IPS DF 4.7 (cell line): ENCODE measurements at regions not wholly inside any gene's neighbourhood (a gene's known extent, or its start where the extent isn't known, plus 50 kb on each side); places are given as distances from the start of the nearest gene placed in this dataset.

Experiments used
- DNase-seq: peaks from one replicate; pipeline ENCODE4 v3.0.0-alpha.2; 2013; ENCODE audit warnings: low spot score; ENCODE audit errors: extremely low read depth

DNA sequence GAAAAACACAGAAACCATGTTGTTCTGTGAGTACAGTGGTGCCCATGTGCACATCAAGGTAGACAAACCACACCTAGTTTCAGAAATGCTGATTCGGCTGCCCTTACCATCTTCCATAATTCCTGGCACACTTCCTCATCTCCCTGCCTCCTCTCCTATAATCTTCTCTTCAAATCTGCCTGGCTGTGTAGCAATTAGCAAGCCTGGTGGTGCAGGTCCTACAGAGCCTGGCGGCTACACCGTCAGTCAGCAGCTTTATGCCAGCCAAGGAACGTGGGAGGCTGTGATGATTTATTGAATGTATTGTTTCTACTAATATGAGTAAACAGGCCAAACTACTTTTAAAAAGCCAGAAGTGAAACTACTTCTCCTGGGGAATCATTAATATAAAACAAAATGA lies 106.8 kb downstream of the SEMA6D start:
- DNase-seq: no peak

DNA sequence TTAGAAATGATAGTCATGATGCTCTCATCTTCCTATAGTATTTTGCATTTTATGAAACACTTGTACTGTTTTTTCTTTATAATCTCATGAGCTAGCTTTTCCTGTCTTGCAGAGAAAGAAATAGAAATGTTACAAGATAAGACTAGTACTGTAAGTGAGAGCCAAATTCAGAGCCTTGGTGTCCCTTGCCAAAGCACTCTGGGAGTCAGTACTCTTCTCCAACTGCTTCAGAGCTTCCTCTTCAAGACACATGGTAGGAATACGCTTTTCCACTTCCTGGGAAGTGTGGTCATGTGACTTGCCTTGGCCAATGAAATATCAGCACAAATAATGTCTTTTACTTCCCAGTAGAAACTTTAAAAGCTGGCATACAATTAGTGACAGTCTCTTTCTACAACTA lies 112.4 kb downstream of the SEMA6D start:
- no peak for DNase-seq

DNA sequence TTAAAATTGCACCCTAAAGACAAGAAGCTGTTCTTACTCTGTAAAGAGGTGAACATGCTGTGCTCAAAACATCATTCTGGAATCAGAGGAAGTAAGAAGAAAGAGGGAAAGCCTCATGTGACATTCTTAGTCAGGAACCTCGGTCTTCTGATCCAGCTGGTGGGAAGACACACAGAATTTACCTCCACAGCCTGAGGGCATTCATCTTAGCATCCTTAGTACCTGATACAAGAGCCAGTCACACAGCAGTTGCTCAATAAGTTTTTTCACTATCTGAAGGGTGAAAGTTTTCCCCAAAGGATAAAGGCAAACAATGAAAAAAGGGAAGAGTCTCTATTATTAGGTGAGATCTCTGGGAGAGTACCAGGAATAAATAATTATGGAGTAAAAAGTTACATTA lies 116.8 kb downstream of the SEMA6D start:
- no peak for DNase-seq

DNA sequence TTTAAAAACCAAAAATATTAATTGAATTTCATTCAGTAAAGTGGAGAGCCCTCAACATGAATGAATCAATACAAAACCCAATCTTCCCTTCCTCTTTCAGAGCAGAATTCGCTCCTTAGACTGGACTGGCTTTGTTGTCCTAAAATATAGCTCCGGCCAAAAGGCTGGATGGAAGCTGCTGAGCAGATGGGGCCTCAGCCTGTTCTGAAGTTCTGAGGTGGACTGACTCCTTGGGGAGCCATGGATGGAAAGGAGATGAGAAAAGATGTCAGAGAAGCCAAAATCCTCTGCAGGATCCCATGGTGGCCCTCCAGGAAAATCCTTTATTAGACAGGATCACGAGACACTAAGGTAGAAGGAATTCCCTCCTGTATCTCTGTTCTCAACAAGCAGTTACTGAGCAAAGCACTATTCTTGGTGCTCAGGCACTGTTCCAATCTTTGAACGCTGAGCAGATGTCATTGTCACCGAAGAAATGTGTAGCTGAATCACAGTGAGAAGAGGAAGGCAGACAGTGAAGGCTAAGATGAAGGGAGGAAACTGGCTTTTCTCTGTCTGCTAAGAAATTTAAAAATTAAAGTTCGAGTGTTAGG lies 122.0 kb downstream of the SEMA6D start:
- DNase-seq: no peak

DNA sequence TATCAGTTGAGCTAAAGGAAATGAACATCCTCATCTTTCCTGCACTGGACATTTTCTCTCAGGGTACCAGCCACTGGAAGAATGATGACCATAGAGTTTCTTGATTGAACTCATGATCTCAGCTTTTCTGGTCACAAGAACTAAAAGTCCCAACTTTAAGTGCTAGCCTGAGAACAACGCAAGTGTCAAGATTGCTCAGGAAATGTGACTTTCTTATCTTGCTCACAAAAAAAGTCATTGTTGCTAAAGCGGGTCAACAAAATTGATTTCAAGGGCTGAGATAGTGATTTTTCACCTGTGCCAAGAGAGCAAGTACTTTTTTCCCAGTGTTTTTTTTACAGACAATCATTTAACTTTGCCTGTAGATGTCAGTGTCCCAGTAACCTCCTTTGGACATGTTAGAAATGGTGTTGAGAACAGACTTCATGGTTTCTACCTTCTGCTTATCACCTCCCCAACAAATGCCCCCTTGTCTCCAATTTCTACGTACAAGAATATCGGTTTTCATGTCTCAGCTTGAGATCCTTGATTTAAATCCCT lies 125.9 kb downstream of the SEMA6D start:
- DNase-seq: no peak

DNA sequence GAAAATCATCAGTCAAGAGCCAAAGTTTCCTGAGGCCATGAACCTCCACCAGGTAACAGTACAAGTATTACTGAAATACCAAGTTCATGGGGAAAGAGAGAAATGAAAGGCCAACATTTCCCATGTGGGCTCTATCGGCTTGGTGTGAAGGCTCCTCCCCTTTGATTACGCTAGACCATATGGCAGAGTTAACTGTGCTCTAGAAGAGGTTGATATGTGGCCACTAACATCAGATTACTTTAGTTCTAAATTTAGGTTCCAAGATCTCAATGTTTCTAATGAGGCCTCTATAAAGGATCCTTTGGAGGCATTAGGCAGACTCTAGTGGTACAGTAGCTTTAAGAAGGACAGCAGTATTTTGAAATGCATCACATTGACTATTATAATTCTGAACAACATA lies 127.1 kb downstream of the SEMA6D start:
- DNase-seq: no peak

DNA sequence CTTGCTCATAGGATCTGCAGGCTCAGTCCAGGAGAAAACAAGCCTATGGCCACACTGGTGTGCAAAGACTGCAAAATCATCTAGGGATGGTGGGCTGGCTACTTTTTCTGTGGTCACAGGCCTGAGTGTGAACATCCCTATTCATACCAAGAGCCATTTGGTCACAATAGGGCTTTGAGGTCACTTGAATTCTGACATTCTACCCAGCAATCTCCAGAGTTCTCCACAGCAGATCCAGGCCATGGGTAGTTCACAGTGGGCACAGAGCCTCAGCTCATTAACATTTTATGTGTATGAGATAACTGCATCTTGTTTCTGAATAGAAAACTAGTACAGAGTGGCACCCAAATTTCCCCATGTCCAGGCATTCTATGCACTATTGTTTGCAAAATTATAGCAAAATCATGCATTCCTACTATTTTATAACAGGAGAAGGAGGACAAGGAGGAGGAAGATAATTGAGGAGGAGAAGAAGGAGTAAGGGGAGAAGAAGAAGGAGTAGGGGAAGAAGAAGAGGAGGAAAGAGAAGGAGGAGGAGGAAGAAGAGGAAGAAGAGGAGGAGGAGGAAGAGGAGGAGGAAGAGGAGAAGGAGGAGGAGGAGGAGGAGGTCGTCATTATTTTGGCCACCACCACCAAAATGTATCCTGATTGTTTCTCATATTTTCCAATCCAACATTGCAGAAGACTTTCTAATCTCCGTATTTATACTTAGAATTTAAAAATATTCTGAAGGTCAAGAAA lies 129.0 kb downstream of the SEMA6D start:
- DNase-seq: no peak

DNA sequence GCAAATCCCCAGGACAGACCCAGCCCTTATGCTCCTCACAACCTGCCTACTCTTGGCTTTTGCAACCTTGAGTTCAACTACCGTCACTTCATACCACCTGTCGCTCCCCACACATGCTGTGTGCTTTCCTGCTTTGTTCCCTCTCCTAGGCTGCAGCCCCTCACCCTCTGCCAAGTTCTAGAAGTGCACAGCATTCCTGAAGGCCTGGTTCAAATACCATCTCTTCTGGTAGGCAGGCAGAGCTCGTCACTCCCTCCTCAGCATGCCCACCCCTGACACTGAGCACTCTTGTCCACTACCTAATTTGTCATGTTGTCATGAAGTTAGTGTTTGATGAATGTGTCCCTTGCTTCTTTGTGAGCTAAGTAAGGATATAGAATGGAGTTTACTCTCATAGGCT lies 129.6 kb downstream of the SEMA6D start:
- DNase-seq: no peak

DNA sequence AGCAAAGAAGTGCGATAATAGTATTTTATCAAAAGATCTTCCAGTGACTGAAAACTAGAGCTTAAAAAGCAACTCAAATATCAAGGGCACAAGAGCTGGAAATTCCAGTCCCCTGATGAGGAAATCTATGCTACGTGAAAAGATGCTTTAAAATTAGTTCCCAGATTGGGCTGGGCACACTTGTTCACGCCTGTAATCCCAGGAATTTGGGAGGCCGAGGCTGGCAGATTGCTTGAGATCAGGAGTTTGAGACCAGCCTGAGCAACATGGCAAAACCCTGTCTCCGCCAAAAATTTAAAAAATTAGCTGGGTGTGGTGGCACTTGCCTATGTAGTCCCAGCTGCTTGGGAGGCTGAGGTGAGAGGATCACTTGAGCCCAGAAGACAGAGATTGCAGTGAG lies 138.8 kb downstream of the SEMA6D start:
- DNase-seq: no peak

DNA sequence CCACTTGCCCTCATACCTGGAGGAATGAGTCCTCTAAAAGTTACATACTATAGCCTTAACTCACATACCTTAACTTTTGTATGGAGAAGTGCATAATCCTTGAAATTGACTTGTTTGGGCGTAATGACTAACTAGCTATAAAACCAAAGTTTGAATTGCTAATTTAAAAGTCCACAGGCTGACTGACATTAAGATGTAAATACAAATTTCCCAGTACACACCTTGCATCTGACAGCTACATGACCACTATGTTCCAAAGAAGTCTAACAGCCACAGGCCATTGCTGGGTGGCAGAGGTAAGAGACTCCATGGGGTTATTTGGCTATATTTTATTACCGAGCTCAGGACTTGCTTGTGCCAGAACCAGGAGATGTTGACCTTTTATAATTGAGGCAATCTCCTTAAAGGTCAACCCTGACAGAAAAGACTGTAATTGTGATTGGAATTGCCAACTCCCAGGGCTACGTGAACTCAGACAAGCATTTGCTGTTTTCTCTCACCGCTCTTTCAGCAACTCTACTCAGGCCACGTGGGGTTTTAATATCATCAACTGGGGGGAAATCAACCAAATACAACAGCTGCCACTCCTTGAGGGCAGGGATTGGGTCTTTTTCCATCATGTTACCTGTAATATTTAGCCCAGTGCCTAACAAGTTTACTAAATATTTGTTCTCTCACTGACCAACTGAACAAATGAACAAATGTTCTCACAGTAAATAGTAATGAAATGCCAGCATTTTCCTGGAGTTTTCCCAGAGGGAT lies 139.9 kb downstream of the SEMA6D start:
- no peak for DNase-seq

DNA sequence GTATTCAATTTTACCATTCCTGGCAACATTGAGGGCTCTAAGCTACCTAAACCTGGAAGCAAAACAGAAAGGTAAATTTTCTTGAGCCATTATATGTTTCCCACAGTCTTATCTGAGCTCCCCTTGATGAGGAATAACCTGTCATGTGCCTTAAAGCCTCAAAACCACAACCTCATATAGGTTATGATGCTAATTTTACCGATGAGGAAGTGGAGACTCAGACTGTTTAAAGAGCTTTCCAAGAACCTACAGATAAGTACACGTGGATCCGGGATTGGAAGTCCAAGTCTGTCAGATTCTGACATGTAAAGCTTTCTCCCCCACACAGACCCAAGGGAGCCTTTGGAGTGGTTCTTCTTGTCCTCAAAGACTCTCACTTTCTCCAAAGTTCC lies 140.5 kb downstream of the SEMA6D start:
- DNase-seq: no peak

DNA sequence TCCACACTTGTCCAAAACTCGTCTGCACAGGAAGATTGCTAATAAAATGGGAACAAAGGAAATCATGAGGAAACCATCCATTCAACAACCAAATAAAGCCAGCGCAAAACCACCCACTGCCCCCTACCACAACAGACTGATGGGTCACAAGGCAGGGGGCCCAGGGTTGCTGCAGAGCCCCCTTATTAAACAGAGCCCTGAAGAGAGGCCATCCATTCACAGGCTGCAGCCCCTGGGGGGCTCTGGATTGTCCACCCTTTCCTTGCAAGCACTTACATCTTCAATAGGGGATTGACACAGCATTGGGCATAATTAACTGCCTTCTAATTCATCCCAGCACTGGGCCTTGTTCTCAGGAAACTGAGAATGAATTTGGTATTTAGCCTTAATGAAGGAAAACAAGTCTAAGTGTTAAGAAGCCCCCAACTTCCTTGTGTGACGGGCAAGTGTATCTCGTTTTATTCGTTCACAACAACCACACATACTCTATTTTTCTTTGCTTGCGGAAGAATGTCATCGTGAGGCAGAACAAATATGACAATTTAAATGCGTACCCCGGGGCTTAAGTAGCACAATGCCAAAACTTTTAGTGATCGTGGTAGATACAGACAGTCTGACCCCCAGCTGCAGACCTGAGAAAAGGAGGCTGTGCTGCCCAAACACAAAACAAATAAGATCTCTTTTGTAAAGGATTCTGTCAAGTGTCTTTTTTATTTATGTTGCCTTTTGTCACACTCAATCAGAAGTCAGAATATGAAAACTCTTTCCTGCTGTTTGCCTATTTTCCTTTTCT lies 144.0 kb downstream of the SEMA6D start:
- no peak for DNase-seq

DNA sequence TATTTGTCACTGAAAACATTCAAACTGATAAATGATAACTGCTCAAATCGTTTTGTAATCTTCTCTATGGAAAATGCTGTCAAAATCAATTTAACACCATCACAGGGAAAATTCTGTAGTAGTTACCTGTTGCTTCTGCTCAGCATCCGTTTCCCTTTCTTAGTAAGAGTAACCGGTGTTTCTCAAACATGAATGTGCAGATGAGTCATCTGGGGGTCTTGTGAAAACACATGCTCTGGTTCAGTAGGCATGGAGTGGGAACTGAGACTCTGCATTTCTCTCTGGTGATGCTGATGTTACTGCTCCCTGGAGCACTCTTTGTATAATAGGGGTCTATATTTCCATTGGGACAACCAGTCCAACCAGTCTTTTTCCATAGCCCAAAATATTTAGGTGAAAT lies 145.1 kb downstream of the SEMA6D start:
- DNase-seq: no peak

DNA sequence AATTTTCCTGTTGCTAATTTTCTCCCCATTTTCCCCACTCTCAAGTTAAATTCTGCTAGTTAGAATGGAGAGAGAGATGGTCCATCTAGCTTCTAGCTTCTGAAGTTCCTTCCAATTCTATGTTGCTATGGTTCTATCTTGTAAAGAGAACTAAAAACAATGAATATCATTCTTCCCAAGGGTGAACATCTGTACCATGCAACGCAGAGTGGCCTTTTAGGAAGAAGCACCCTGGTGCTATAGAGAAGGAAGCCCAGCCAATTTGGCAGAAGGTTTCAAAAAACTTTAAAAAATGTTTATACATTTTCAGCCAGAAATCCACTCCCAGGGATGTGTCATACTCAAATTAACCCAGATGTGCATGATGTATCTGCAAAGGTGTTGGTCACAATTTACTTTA lies 149.1 kb downstream of the SEMA6D start:
- no peak for DNase-seq

DNA sequence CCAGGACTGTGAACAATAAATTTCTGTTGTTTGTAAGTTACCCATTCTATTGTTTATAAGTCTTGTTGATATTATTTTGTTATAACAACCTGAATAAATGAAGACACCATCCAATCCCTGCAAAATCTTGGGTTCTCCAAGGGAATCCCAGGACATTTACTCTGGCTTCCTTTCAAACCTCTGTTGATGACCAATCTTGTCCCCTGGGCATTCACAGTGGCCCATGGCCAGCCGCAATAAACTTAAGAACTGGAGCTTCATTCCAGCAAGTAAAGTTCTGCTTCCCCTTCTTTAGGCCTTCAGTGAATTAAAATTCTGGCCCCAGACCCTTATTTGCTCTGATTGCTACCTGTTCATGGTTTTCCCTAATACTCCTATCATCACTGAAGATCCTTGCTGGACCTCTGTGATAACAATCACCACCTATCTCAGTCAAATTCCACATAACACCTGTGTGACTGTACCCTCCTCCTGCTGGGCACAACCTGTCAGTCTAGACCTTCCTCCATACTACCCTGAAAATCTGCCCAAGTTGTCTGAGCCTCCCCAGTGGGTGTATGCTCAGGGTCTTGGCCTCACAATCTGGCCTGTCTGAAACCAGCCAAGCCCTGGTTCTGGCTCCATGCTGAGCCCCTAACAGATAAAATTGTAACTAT lies 153.1 kb downstream of the SEMA6D start:
- no peak for DNase-seq

DNA sequence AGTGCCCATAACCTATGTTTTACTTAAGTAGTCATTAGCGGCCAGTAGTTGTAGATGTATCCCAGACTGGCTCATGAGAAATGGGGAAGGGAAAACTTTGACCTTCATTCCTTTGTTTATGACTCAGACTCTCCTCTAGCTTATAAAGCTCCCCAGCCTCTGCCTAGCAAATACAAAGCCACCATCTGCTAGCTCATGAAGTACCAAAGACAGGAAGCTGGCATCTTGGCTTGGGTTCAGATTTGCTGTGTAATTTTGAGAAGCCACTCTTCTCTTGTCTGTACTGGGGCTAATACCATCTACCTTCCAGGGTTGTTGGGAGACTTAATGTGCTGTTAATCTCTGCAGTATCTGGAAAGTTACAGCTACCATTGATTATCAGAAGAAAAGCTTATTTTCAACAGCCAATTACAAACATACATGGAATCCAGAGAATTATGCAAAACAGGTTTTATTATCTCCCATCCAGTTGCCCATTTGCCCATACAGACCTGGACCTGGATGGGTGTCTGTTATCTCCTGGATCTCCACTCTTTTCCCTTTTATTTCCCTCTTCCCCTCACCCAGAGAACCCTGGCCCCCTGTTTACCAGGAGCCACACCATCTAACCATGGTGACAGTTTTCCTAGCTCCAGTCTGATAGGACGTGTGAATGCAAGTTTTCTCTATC lies 153.8 kb downstream of the SEMA6D start:
- no peak for DNase-seq

DNA sequence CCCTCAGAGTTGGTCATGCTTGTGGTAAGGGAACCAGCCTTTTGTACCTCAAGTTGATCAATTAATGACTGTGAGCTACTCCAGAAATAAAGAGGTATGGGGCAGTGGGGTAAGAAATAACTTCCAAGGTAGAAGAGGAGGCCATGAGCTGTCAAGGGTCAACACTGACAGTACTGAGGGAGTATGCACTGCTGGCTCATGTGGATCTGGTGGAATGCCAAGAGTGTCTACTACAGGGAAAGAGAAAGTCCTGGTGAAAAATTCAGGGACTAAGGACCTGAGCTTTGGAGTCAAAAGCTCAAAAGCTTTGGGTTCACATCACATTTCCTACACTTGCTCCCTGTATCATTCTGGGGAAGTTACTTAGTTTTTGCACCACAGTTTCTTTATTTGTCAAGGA lies 154.9 kb downstream of the SEMA6D start:
- no peak for DNase-seq

DNA sequence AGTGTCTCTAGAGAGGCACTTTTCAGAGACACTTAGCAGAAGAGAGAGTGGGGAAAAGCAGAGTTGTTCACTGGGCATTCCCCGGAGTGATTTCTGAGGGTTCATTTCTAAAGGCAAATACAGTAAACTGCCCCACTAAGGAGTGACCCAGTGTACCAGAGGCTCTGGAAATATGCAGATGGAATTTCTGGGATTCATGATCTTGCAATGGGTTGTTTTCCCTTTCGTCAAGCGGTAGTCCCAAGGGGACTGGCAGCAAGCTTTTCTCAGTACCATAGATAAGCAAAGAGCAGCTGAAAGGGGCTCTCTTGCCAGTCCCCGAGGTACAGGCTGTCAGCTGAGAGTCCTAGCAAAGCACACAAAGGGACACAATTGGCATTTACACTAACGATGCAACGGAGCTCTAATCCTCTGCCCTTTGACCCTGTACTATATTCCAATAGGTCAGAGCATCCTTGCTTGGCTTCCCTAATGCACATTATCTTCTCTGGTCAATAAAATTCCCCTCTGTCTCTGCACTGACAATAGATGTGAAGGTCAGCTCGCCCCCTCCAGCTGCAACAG lies 155.6 kb downstream of the SEMA6D start:
- DNase-seq: no peak

DNA sequence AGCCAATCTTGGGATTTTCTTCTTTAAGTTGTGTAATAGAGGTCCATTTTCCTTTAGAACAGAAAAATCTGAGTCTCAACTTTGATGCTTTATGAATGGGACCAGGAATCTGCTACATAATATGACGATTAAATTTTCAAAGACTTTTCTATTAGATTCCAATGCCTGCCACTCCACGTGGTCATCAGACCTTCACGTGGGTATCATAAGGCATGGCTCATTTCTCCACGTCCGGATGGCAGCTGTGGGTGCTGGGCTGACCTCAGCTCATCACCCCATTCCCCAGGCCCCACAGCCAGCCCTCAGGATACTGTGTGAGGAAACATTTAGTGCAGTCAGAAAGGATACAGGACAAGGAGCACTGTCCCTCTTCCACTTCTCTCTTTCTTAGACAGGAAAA lies 159.7 kb downstream of the SEMA6D start:
- no peak for DNase-seq

DNA sequence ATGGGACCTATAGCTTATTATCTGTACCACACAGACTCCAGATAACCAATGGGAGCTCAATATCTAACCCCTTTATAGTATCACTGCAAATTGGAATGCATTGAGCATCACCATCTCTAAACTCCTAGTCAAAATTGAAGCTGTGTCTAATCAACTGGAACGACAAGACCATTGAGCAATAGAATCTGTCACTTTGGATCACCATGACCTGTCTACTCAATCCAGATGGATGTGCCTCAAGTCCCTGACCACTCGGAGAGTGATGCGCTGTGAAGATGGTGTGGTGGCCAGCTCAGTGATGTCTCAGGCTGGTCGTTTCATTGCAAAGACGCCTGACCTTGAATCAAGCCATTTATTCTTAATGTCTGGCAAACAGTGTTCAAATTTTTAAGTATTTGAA lies 160.5 kb downstream of the SEMA6D start:
- DNase-seq: no peak
